ENCODE measurements at regions not wholly inside any gene's neighbourhood (a gene's known extent, or its start where the extent isn't known, plus 50 kb on each side); places are given as distances from the start of the nearest gene placed in this dataset.

DNA sequence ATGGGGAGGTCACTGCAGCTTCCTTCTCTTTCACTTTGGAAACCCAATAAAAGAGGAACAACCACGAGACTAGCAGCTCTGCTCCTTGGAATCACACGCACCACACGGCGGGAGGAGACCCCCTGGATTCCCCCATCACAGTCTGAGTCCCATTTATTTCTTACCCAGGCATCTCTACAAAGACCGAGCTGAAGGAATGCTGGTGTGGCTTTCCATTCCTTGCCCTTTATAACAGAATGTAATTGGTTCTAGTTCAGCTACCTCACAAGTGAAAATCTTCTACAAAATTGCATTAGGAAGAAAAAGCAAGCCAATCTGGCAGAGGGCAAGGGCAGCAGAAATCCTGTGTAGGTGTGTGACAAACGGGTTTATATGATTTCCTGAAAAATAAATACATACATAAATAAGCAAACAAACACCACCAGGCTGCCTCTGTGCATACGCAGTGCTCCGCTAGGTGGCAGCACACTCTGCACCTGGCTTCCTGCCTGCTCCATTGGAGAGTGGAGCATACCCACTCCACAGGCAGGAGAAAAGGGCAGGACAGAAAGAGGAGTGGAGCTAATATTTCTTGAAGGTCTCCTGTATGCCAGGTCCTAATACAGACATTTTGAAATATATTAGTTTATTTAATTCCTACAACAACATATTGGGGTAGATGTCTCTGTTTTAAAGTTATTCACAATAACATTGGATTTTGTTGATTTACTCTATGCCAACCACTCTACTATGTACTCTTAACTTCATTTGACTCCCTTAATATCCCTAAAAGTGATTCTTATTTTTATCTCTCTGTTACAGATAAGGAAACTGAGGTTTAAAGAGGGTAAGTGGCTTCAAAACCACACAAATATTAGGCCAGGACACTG lies 673.1 kb downstream of the KCNA4 start:
- TF ChIP-seq, protein P1, sequence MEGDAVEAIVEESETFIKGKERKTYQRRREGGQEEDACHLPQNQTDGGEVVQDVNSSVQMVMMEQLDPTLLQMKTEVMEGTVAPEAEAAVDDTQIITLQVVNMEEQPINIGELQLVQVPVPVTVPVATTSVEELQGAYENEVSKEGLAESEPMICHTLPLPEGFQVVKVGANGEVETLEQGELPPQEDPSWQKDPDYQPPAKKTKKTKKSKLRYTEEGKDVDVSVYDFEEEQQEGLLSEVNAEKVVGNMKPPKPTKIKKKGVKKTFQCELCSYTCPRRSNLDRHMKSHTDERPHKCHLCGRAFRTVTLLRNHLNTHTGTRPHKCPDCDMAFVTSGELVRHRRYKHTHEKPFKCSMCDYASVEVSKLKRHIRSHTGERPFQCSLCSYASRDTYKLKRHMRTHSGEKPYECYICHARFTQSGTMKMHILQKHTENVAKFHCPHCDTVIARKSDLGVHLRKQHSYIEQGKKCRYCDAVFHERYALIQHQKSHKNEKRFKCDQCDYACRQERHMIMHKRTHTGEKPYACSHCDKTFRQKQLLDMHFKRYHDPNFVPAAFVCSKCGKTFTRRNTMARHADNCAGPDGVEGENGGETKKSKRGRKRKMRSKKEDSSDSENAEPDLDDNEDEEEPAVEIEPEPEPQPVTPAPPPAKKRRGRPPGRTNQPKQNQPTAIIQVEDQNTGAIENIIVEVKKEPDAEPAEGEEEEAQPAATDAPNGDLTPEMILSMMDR (IDR thresholded peaks at IDR 0.05), result peak; percentile 76
- no peak for TF ChIP-seq EZH2 (IDR thresholded peaks at IDR 0.05; ENCODE audit: borderline replicate concordance, insufficient read depth, low read depth, low read length, poor library complexity, severe bottlenecking)

Measured in B cell (primary cell).